Amniotic epithelial cell (primary cell): ENCODE measurements at regions not wholly inside any gene's neighbourhood (a gene's known extent, or its start where the extent isn't known, plus 50 kb on each side); places are given as distances from the start of the nearest gene placed in this dataset.

Experiments used
- DNase-seq: peaks from one replicate; pipeline ENCODE4 v3.0.0-alpha.2; 2010; ENCODE audit warnings: low read depth

- no peak for DNase-seq
Observed at GRCh38 chr2:239865059-239865639, 160.0 kb downstream of the NDUFA10 start.

- no peak for DNase-seq
Observed at GRCh38 chr2:239864247-239865058, 160.7 kb downstream of the NDUFA10 start.

- no peak for DNase-seq
Observed at GRCh38 chr2:239862613-239863012, 162.5 kb downstream of the NDUFA10 start.

- no peak for DNase-seq
Observed at GRCh38 chr2:239858179-239858578, 167.0 kb downstream of the NDUFA10 start.

- DNase-seq, result no peak
Observed at GRCh38 chr2:239857591-239857990, 167.6 kb downstream of the NDUFA10 start.

- no peak for DNase-seq
Observed at GRCh38 chr2:239856620-239857285, 168.4 kb downstream of the NDUFA10 start.

- no peak for DNase-seq
Observed at GRCh38 chr2:239855863-239856587, 169.1 kb downstream of the NDUFA10 start.

GRCh38 chr2:239854596-239854995 lies 170.5 kb downstream of the NDUFA10 start:
- DNase-seq, result no peak

- DNase-seq, result no peak
Observed at GRCh38 chr2:239853706-239854327, 171.3 kb downstream of the NDUFA10 start.

GRCh38 chr2:239853121-239853520 lies 172.0 kb downstream of the NDUFA10 start:
- DNase-seq, result no peak

- no peak for DNase-seq
Observed at GRCh38 chr2:239852272-239852671, 172.9 kb downstream of the NDUFA10 start.

GRCh38 chr2:239846789-239847676 lies 178.1 kb downstream of the NDUFA10 start:
- DNase-seq, result no peak

- no peak for DNase-seq
Observed at GRCh38 chr2:239845968-239846367, 179.2 kb downstream of the NDUFA10 start.

- no peak for DNase-seq
Observed at GRCh38 chr2:239839306-239839705, 185.8 kb downstream of the NDUFA10 start.

GRCh38 chr2:239836021-239836765 lies 188.9 kb downstream of the NDUFA10 start:
- no peak for DNase-seq

- DNase-seq, result no peak
Observed at GRCh38 chr2:239835056-239835455, 190.1 kb downstream of the NDUFA10 start.

GRCh38 chr2:239834143-239834542 lies 191.0 kb downstream of the NDUFA10 start:
- DNase-seq, result no peak

GRCh38 chr2:239833269-239834109 lies 191.7 kb downstream of the NDUFA10 start:
- DNase-seq, result no peak
